A204.1 (cell line): ENCODE measurements at regions not wholly inside any gene's neighbourhood (a gene's known extent, or its start where the extent isn't known, plus 50 kb on each side); places are given as distances from the start of the nearest gene placed in this dataset.

Experiments
- FAIRE-seq: peaks from 2 replicates; lab custom pipeline; 2012; peaks lifted over from hg19 to GRCh38; lab: Jason Lieb, UNC

DNA sequence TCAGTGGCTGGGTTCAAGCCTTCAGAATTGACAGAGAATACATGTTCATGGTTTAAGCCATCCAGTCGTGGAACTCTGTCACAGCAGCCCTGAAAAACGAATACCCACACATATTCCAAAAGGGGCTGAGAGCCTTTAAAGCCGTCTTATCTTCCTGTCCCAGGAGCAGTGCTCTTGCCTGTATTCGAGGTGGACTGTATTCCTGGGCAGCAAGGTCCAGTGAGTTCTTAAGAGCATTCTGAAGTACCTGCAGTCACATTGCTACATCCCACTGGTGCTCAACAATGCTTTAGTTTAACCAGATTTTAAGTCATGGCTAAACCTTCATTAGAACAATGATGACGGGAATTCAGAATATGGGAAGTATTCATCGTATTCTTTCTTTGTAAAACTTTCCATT is 380.7 kb upstream of the KLF4 start:
- FAIRE-seq = no peak

- FAIRE-seq = no peak
These were observed 379.5 kb upstream of the KLF4 start for GRCh38 chr9:107869111-107869510.

DNA sequence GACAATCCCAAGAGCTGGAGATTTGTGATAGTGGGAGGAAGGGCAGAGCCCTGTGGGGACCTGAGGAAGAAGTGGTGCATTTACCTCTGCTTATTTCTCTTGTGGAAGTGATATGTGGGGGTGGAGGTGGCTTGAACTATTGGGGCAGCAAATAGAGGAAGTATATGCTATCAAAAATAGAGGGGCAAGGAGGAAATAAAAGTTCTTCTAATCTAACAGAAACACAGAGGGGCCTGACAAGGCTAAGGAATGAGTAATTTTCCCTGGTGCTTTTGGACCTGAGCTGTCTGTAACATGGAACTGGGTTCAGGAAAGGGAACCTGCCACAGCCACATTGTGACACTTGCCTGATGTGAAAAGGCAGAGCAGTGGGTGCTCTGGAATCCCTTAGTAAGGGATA is 378.6 kb upstream of the KLF4 start:
- FAIRE-seq = no peak

GRCh38 chr9:107867738-107868137 is 378.2 kb upstream of the KLF4 start:
- no peak for FAIRE-seq

DNA sequence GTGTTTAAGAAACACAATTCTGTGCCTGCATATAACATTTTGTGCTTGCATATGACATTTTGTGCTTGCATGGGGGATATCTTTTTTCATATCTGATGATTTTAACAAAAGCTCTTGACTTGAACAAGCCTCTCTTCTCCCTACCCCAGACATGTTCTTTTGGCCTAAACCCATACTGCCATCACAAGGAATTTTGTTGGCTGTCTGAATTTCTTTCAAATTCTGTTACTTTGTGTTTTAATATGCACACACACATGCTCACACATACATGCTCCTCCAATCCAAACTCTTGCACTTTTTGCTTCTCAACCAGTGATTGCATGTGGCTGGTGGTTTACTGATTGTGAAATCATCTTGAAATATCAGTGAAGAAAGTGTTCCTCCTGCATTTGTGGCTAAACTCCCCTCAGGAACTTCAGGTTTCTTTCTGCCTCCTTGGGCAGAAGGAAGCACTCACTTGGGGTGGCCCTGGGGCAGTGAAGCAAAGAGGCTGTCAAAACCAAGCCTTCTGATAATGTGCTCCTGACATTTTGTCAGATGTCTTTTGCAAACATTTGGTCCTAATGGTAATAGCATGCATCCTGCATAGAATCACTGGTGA is 377.2 kb upstream of the KLF4 start:
- FAIRE-seq = no peak

DNA sequence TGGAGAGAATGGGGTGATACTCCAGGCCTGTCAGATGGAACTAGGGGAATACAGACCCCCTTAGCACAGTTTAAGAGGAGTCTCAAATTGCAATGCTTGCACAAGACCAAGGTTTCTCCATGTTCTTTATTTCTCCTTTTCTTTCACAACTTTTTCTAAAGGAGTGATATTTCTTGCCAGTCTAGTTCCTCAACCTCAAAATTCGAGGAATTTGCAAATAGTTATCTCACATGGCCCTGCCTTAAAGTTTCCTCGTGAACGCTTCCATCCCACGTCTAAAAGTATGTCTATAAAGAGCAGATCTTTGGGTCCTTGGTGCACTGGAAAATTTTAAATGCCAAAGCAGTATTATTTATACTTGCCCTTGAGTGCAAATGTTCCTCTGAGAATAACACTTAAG is 373.8 kb upstream of the KLF4 start:
- FAIRE-seq = no peak

GRCh38 chr9:107862881-107863280 is 373.3 kb upstream of the KLF4 start:
- FAIRE-seq = no peak

DNA sequence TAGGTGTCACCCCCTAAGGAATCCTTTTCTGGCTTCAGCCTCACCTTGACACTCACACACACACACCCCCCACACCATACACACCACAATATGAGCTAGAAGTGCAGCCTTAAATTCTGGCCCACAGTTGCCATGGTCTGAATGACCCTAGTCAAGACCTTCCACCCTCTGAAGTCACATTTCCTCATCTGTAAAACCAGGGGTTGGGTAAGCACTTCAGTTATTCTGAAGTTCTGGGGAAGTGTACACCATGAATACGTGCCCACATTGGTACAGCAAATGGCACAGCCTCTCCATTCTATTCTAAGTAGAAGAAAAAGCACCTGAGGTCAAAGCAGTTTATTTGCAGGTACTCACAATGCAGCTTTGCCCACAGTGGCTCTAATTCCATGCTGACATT is 372.8 kb upstream of the KLF4 start:
- no peak for FAIRE-seq

- FAIRE-seq = no peak
These were observed 371.5 kb upstream of the KLF4 start for GRCh38 chr9:107861075-107861474.

GRCh38 chr9:107858260-107858659 is 368.7 kb upstream of the KLF4 start:
- no peak for FAIRE-seq

DNA sequence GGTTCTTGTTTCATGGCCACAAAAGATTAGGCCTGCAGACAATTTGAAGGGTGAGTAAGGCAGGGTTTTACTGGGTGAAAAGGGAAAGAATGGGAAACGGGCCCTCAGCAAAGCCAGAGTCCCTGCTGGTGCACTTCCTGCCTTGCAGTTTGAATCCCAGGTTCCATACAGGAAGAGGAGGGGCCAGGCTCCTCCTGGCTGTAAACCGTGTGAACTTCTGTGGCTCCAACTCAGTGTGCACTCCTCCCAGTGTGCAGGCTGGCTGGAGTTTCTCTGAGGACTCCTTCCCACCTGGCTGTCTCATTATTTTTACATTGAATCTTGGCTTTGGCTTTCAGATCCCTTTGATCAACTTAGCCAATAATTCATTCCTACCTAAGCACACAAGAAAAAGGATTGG is 367.1 kb upstream of the KLF4 start:
- no peak for FAIRE-seq

GRCh38 chr9:107855164-107855563 is 365.6 kb upstream of the KLF4 start:
- no peak for FAIRE-seq

DNA sequence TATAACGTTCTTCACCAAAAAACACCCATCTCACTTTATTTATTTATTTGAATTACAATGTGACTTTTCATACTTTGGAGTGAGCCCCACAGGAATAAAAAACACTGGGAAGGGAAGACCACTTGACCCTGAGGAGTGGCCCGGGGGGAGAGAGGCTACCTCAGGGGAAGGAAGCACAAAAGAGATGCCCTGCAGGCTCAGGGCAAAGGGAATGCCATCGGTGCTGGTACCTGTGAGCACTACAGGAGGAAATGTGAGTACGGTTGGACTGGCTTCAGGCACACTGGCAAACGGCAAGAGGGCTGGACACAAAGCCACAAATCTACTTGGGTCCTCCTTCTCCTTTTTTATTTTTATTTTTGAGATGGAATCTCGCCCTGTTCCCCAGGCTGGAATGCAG is 363.9 kb upstream of the KLF4 start:
- FAIRE-seq = no peak

- no peak for FAIRE-seq
These were observed 363.3 kb upstream of the KLF4 start for GRCh38 chr9:107852891-107853290.

GRCh38 chr9:107850653-107851052 is 361.1 kb upstream of the KLF4 start:
- FAIRE-seq = no peak

- no peak for FAIRE-seq
These were observed 358.7 kb upstream of the KLF4 start for GRCh38 chr9:107847978-107848964.

GRCh38 chr9:107842530-107842929 is 353.0 kb upstream of the KLF4 start:
- FAIRE-seq = no peak

GRCh38 chr9:107841076-107841475 is 351.5 kb upstream of the KLF4 start:
- FAIRE-seq = no peak

- FAIRE-seq = no peak
These were observed 349.8 kb upstream of the KLF4 start for GRCh38 chr9:107839371-107839770.

DNA sequence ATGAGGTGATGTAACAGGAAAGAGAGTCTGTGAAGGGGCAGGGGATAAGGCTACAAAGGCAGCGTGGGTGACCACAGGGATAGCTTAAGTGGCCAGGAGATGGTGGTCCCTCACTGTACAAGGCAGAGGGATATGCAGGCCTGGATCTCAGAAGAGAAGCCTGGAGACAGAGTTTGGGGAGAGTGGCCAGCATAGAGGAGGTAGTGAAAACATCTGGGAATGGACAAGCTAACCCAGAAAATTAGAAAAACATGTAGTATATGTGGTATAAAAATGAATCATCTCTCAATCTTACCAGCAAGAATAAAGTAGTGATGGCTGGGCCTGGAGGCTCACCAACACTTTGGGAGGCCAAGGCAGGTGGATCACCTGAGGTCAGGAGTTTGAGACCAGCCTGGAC is 349.2 kb upstream of the KLF4 start:
- FAIRE-seq = no peak

- FAIRE-seq = no peak
These were observed 346.7 kb upstream of the KLF4 start for GRCh38 chr9:107836300-107836699.

GRCh38 chr9:107833295-107833694 is 343.7 kb upstream of the KLF4 start:
- no peak for FAIRE-seq

GRCh38 chr9:107832871-107833270 is 343.3 kb upstream of the KLF4 start:
- no peak for FAIRE-seq

- no peak for FAIRE-seq
These were observed 340.9 kb upstream of the KLF4 start for GRCh38 chr9:107830479-107830878.
